Ascending aorta (tissue), 2 donors: ENCODE measurements at regions not wholly inside any gene's neighbourhood (a gene's known extent, or its start where the extent isn't known, plus 50 kb on each side); places are given as distances from the start of the nearest gene placed in this dataset.

Experiments
- DNase-seq, 2 donors: peaks; one replicate each; pipeline ENCODE4 v3.0.0-alpha.2; 2019; ENCODE audit warnings: low spot score in 2 of 2
- H3K27ac ChIP-seq, 2 donors: fragments of 200-600 bp; sonication (generic); one replicate each; pipeline ENCODE4 v1.5.1; 2016 to 2017; ENCODE audit warnings: mild to moderate bottlenecking in 1 of 2
- H3K27me3 ChIP-seq: fragments of 200-600 bp; sonication (generic); one replicate; pipeline ENCODE4 v1.5.1; 2017
- H3K36me3 ChIP-seq, 2 donors: fragments of 200-600 bp; sonication (generic); one replicate each; pipeline ENCODE4 v1.5.1; 2016
- H3K4me1 ChIP-seq, 2 donors: fragments of 200-600 bp; sonication (generic); one replicate each; pipeline ENCODE4 v1.5.1; 2016 to 2017; ENCODE audit warnings: mild to moderate bottlenecking in 1 of 2
- H3K4me3 ChIP-seq, 2 donors: fragments of 200-600 bp; sonication (generic); one replicate each; pipeline ENCODE4 v1.5.1; 2016 to 2017; ENCODE audit warnings: mild to moderate bottlenecking in 1 of 2
- H3K9me3 ChIP-seq, 2 donors: fragments of 200-600 bp; sonication (generic); one replicate each; pipeline ENCODE4 v1.5.1; 2016
- intact Hi-C: fragments of 100-400 bp; cut with DNase I; formaldehyde crosslinking; loops from one replicate; pipeline ENCODE4 v1.15.1; 2023
- TF ChIP-seq, protein P1 (sequence below), 3 experiments: fragments of 200-600 bp in 2 of 3; fragments of 450-650 bp in 1 of 3; sonication (generic) in 2 of 3; IDR thresholded peaks; one replicate each; pipeline ENCODE4 v1.5.1; 2016 to 2019; ENCODE audit warnings: antibody characterized with exemption in 3 of 3, mild to moderate bottlenecking in 1 of 3, moderate library complexity in 1 of 3

- Histone ChIP-seq H3K27me3 (no peaks in the 10 kb centered on the region), H3K9me3 (no peaks in the 10 kb centered on the region), H3K36me3 (no peaks in the 10 kb centered on the region), H3K27ac (no peak overlapping the region), H3K4me3 (no peak overlapping the region), H3K4me1 (no peaks in the 10 kb centered on the region)
- TF ChIP-seq, protein P1, sequence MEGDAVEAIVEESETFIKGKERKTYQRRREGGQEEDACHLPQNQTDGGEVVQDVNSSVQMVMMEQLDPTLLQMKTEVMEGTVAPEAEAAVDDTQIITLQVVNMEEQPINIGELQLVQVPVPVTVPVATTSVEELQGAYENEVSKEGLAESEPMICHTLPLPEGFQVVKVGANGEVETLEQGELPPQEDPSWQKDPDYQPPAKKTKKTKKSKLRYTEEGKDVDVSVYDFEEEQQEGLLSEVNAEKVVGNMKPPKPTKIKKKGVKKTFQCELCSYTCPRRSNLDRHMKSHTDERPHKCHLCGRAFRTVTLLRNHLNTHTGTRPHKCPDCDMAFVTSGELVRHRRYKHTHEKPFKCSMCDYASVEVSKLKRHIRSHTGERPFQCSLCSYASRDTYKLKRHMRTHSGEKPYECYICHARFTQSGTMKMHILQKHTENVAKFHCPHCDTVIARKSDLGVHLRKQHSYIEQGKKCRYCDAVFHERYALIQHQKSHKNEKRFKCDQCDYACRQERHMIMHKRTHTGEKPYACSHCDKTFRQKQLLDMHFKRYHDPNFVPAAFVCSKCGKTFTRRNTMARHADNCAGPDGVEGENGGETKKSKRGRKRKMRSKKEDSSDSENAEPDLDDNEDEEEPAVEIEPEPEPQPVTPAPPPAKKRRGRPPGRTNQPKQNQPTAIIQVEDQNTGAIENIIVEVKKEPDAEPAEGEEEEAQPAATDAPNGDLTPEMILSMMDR (IDR thresholded peaks at IDR 0.05) = no peak
- intact Hi-C loops = no loop called here
- DNase-seq = no peak
Observed at GRCh38 chr4:123133397-123134050, 211.1 kb upstream of the NUDT6 start.

DNA sequence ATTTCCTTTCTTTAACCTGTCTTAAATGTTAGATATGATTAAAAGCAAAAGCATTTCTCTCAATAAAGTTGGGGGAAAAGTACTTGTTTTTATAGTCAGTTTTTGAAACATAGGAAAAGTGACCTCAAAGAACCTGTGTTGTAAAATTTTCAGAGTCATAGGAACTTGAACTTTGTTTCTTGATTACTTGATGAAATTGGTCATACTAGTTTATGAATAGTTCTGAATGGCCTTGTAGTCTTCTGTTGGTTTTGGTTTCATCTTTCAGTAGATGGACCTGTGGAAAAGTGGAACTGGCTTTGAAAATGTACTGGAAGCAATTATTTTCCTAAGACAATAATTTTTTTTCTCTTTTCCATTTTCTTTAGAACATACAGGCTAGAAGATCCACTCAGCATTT, 222.2 kb upstream of the NUDT6 start:
- H3K4me3 ChIP-seq = no peak overlapping the region
- H3K27ac ChIP-seq = no peak overlapping the region
- no peaks in the 10 kb centered on the region for H3K4me1 ChIP-seq
- no peaks in the 10 kb centered on the region for H3K36me3 ChIP-seq
- TF ChIP-seq, protein P1 (IDR thresholded peaks at IDR 0.05) = no peak
- no peak for DNase-seq
- intact Hi-C loops = no loop called here
- no peaks in the 10 kb centered on the region for H3K9me3 ChIP-seq
- no peaks in the 10 kb centered on the region for H3K27me3 ChIP-seq

GRCh38 chr4:123158576-123158975, 236.2 kb upstream of the NUDT6 start:
- TF ChIP-seq, protein P1 (IDR thresholded peaks at IDR 0.05) = no peak
- Histone ChIP-seq H3K9me3 (no peaks in the 10 kb centered on the region), H3K27me3 (no peaks in the 10 kb centered on the region), H3K36me3 (no peaks in the 10 kb centered on the region), H3K27ac (no peak overlapping the region), H3K4me3 (no peak overlapping the region), H3K4me1 (no peaks in the 10 kb centered on the region)
- no peak for DNase-seq
- intact Hi-C loops = no loop called here

DNA sequence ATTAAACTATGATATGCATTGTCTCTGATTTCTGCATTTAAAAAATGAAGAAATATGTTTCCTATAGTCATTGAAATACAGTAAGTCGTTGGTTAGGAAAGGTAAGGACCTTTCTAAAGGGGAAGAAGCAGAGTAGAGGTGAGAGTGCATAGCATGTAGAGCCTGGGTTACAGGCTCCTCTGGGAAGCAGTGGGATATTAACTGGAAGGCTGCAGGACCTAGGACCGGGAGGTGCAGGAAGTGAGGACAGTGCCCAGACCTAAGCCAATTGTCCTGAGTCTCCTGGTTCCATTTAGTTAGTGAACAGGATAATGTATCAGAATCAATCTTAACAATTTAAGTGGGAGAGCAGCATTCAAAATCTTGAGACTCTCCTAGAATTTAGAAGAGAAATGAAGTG, 237.1 kb upstream of the NUDT6 start:
- H3K27me3 ChIP-seq = no peaks in the 10 kb centered on the region
- H3K4me3 ChIP-seq = no peak overlapping the region
- no peaks in the 10 kb centered on the region for H3K36me3 ChIP-seq
- no peaks in the 10 kb centered on the region for H3K4me1 ChIP-seq
- no peak for DNase-seq
- H3K27ac ChIP-seq = no peak overlapping the region
- TF ChIP-seq, protein P1 (IDR thresholded peaks at IDR 0.05) = no peak
- H3K9me3 ChIP-seq = no peaks in the 10 kb centered on the region
- intact Hi-C loops = no loop called here

DNA sequence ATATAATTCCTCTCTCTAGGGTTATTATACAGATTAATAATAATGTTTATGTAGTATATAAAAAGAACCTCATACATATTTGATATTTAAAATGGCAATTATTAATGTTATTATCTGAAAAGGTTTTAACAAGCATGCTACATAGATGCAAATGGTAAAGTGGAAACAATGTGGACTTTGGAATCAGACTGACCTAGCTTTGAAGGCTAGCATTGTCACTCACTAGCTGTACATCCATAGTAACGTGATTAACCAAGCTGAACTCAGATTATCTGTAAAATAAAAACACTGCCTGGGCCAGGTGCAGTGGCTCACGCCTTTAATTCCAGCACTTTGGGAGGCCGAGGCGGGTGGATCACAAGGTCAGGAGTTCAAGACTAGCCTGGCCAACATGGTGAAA, 233.7 kb upstream of the SPRY1 start:
- DNase-seq = no peak

More for the DNA sequence above, 233.7 kb upstream of the SPRY1 start:
- intact Hi-C loops = no loop called here
- no peak overlapping the region for H3K27ac ChIP-seq
- TF ChIP-seq, protein P1 (IDR thresholded peaks at IDR 0.05) = no peak
- no peak overlapping the region for H3K4me3 ChIP-seq
- H3K4me1 ChIP-seq = no peaks in the 10 kb centered on the region
- H3K36me3 ChIP-seq = no peaks in the 10 kb centered on the region
- no peaks in the 10 kb centered on the region for H3K27me3 ChIP-seq
- no peaks in the 10 kb centered on the region for H3K9me3 ChIP-seq
